HG02763 (cell line): ENCODE measurements at regions not wholly inside any gene's neighbourhood (a gene's known extent, or its start where the extent isn't known, plus 50 kb on each side); places are given as distances from the start of the nearest gene placed in this dataset.
"Not testable (repeated sequence)": the region's sequence is repeated elsewhere in the genome, so short reads cannot be mapped to it uniquely, and the experiment has no call there.

ENCODE experiments used
- ATAC-seq: cut with Tn5 transposase; IDR thresholded peaks from one replicate; pipeline ENCODE4 v1.9.1; 2021; ENCODE audit warnings: mild to moderate bottlenecking, moderate library complexity; ENCODE audit not compliant: unreplicated experiment

DNA sequence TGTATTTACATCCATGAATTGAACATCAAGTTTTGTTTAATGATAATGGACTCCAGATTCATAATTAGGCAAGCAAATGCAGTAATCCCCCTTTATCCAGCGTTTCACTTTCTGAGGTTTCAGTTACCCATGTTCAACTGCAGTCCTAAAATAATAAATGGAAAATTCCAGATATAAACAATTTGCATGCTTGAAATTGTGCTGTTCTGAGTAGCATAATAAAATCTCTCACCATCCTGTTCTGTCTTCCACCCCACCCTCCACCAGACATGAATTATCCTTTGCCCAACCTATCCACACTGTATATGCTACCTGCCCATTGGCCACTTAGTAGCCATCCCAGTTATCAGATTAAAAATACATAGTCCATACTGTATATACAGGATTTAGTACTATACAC is 224.5 kb upstream of the CHAC2 start:
- ATAC-seq = no peak

DNA sequence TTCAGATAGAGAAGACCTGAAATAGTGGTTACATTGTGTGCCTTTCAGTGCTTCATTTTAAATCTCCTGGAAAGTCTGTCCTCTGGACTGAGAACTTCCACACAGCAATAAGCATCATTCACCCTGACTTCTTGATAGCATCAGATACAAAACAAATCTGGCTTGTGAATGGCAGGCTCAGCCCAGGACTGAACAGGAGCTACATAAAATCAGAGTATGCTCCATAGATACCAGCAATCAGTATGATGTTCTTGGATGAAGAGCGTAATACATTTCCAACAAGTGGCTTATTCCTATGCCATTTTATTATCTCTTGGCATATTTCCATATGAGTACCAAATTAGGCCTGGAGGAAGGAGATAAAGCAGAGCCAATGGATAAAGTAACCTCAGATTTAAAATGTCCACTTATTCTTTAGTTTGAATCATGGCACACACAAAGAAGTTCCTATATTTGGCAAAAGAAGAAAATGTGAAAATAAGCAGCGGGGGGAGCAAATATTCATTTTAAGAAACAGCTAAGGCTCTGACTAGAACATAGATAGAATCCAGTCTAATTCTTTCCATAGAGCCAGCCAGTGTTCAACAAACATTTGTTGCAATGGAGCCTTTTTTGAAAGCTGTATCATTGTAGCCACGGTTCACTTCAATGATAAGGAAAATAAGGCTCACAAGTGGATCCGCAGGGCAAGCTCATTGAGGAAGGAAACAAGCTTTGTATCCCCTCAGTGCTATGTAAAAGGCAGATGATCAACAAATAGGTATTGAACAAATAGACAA is 230.8 kb upstream of the CHAC2 start:
- no peak for ATAC-seq

GRCh38 chr2:53535234-53535840 is 232.3 kb upstream of the CHAC2 start:
- ATAC-seq = no peak

DNA sequence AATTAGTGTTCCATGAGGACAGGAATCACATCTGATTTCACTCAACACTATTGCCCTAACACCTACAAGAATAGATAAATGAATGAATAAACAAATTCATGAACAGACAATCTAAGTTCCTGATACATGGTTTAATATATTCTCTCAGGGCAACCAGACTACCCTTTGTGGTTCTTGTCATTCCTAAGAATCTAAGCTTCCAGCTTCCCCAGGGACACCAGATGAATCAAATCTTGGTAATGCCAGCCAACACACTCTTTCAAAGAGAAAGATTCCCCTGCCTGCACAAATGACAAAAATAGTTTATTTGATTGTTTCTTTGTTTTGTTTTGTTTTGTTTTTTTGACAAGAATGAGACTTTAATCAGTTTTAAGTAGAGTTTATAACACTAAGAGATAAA is 237.5 kb upstream of the CHAC2 start:
- no peak for ATAC-seq

- ATAC-seq = no peak
Measured at GRCh38 chr2:53527056-53527455, 240.5 kb upstream of the CHAC2 start.

GRCh38 chr2:53519918-53520841 is 247.4 kb upstream of the CHAC2 start:
- ATAC-seq = no peak

GRCh38 chr2:53517406-53517805 is 250.2 kb upstream of the CHAC2 start:
- no peak for ATAC-seq

DNA sequence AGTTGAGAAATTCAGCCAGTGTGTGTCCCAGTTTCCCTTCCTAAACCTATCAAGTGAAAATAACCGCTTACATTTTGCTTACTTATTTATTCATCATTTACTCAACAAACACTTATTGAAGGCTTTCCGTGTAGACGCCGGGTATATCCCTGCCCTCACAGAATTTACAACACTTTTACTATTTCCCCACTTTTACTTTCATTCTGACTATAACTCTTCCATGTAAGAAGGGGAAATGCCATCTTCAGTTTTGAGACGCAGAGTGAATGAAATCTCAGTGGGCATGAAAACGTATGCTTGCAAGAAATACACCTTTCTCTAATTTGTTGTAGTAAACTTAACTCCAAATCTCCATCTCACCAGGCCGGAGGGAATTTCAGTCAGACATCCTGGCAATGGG is 251.0 kb upstream of the CHAC2 start:
- no peak for ATAC-seq

DNA sequence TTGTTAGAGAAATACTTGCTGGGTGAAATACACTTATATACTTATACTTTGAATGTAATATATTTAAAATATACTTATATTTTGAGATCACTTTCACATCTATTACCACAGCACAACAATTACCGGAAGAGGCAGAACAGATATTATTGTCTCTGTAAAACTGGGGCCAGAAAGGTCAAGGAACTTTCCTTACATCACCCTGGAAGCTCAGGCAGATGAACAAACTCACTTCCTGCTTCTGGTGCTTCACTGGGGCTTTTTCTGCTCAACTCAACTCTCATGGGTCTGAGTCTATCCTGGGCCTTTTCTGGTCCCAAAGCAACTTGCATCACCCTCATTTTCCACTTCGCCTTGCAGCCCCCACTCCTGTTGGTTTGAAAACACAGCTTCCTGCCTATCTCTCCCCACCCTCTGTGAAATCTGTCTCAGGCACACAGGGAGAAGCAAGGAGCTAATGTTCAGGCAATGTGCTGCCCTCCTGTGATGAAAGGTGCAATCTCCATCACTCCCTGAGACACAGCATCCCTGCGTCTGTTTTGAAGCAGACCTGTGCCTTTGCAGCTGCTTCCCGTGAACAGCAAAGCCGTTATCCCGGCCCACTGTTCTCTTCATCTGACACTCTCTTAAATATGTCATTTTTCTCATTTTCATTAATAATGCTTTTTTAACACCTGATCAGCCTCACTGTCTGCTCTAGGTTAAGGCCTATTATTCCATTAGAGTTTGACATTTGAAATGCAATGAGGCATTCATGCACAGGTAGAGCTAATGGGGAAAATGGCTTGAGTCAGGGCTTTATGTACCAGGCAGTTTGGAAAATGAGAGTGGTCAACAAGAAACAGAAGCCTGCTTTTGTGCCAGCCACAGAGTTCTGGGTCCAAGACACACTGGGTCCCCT is 251.9 kb upstream of the CHAC2 start:
- ATAC-seq = no peak

- ATAC-seq = no peak
Measured at GRCh38 chr2:53513167-53513666, 254.4 kb upstream of the CHAC2 start.

GRCh38 chr2:53512071-53512826 is 255.4 kb upstream of the CHAC2 start:
- ATAC-seq = no peak

GRCh38 chr2:53511549-53511948 is 256.1 kb upstream of the CHAC2 start:
- no peak for ATAC-seq

DNA sequence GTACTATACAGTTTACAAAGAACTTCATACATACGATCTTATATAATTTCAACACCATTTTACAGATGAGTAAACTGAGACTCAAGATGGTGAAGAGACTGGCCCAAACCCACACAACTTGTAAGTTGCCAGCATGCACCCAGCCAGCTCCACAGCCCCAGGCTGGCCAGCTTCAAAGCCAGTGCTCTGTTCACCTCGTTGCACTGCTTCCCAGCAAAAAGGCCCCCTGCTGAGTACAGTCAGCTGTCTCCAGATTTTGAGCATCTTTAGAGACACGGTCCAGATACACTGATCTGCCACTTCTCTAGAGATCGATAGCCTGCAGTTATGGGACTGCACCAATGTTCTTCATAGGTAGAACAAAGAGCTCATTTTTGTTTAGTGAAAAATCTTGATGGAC is 257.2 kb upstream of the CHAC2 start:
- ATAC-seq = no peak

- ATAC-seq = no peak
Measured at GRCh38 chr2:53509831-53510388, 257.7 kb upstream of the CHAC2 start.

DNA sequence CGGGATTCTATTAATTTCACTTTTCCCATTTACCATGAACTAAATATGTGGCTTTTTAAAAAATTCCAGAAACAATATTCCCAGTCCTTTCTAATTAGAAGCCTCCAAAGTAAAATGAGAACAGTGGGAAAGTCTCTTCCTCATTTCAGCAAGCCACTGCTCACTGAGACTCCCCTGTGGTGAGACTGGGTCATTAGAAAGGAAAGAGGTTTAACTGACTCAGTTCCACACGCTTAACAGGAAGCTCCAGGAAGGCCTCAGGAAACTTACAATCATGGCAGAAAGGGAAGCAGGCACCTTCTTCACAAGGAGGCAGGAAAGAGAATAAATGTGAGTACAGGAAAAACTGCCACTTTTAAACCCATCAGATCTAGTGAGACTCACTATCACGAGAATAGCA is 258.9 kb upstream of the CHAC2 start:
- no peak for ATAC-seq

- not testable (repeated sequence) for ATAC-seq
Measured at GRCh38 chr2:53507070-53507469, 260.5 kb upstream of the CHAC2 start.

DNA sequence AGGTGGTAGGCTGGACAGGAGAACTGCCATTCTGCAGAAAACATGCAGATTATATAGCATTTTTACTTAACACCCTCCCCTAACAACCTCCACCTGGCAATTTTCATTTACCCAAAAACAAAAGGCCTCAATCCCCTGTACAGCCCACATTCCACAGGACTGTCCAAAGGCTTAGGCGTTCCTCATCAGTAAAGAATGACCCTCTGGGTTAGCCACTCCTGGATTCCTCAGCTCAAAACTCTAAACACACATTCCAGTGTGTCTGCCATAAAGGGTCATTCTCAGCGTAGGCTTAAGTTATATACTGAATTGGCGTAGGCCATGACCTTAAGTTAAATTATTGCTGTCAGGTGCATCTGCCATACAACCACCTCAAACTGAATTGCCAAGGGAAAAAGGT is 261.8 kb upstream of the CHAC2 start:
- no peak for ATAC-seq

DNA sequence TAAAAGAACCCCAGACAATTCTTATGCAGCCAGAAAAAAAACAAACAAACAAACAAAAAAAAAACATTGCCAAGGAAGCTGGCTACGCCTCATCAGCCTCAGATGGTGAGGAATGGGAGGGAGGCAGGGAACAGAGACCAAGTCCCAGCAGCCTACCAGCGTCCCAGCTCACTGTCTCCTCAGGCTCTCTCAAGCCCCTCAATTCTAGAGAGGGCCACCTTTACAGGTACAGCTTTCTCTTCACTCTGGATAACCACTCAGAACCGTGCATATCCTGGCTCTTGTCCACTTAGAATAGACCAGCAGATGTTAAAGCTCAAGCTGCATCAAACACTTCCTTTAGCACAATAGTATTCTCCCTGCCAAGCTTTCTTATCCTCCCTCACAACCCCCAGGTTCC is 263.1 kb upstream of the CHAC2 start:
- no peak for ATAC-seq

- no peak for ATAC-seq
Measured at GRCh38 chr2:53500181-53500580, 267.4 kb upstream of the CHAC2 start.
